Cardiac muscle cell (in vitro differentiated cells and primary cell): ENCODE measurements at regions not wholly inside any gene's neighbourhood (a gene's known extent, or its start where the extent isn't known, plus 50 kb on each side); places are given as distances from the start of the nearest gene placed in this dataset.

ENCODE experiments used
- DNase-seq, 2 donors: peaks; one replicate each; pipeline versions ENCODE4 v3.0.0 to v3.0.0-alpha.2; 2010 to 2017; ENCODE audit warnings: low read depth in 1 of 2, low spot score in 1 of 2
- H3K27ac ChIP-seq: fragments of 200-600 bp; sonication (generic); 2 replicates; pipeline ENCODE4 v1.5.1; 2016
- H3K27me3 ChIP-seq: fragments of 200-600 bp; sonication (generic); 2 replicates; pipeline ENCODE4 v1.6.0; 2016; ENCODE audit warnings: control low read depth
- H3K36me3 ChIP-seq: fragments of 200-600 bp; sonication (generic); 2 replicates; pipeline ENCODE4 v1.5.1; 2016; ENCODE audit warnings: control low read depth
- H3K4me1 ChIP-seq: fragments of 200-600 bp; sonication (generic); 2 replicates; pipeline ENCODE4 v1.8.1; 2017; ENCODE audit warnings: low read depth, mild to moderate bottlenecking, mixed run types
- H3K4me3 ChIP-seq: fragments of 200-600 bp; sonication (generic); 2 replicates; pipeline ENCODE4 v1.5.1; 2016; ENCODE audit warnings: mild to moderate bottlenecking
- H3K9me3 ChIP-seq: fragments of 200-600 bp; sonication (generic); 2 replicates; pipeline ENCODE4 v1.5.1; 2017; ENCODE audit warnings: low read depth, mild to moderate bottlenecking, control low read depth
- CTCF ChIP-seq: IDR thresholded peaks from 2 replicates; pipeline ENCODE4 v1.5.1; 2012; ENCODE audit warnings: low read depth, mild to moderate bottlenecking, low read length

GRCh38 chr10:117896517-117896916, 150.2 kb downstream of the RAB11FIP2 start:
- Histone ChIP-seq H3K36me3 (no peaks in the 10 kb centered on the region), H3K27me3 (no peaks in the 10 kb centered on the region), H3K27ac (no peak overlapping the region), H3K9me3 (no peaks in the 10 kb centered on the region), H3K4me3 (no peak overlapping the region), H3K4me1 (no peaks in the 10 kb centered on the region)
- no peak for DNase-seq
- no peak for TF ChIP-seq CTCF

GRCh38 chr10:117899181-117899683, 147.5 kb downstream of the RAB11FIP2 start:
- no peak overlapping the region for H3K27ac ChIP-seq
- H3K36me3 ChIP-seq = no peaks in the 10 kb centered on the region
- no peaks in the 10 kb centered on the region for H3K9me3 ChIP-seq
- H3K4me1 ChIP-seq = no peaks in the 10 kb centered on the region
- DNase-seq = no peak
- H3K4me3 ChIP-seq = no peak overlapping the region
- no peak for TF ChIP-seq CTCF
- no peaks in the 10 kb centered on the region for H3K27me3 ChIP-seq

DNA sequence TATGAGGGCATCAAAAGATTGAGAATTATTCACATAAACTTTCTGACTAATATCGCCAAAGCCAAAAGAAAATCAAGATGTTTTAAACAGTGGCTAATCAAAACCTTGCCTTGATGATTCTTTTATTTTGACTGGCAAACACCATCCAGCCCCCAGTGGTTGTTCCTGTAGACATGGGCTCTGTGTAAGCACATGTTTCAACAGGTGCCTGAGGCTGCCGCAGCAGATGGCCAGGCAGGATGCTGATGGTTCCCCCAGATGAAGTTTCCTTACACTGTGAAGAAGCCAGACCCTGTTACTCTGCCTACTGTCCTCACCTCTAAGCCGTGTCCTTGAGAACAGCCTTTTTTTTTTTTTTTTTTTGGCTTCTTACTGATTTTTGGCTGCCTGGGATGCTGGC, 146.5 kb downstream of the RAB11FIP2 start:
- no peaks in the 10 kb centered on the region for H3K27me3 ChIP-seq
- no peaks in the 10 kb centered on the region for H3K4me1 ChIP-seq
- no peak for DNase-seq
- no peak overlapping the region for H3K4me3 ChIP-seq
- no peaks in the 10 kb centered on the region for H3K36me3 ChIP-seq
- no peak overlapping the region for H3K27ac ChIP-seq
- no peaks in the 10 kb centered on the region for H3K9me3 ChIP-seq
- TF ChIP-seq CTCF = no peak

DNA sequence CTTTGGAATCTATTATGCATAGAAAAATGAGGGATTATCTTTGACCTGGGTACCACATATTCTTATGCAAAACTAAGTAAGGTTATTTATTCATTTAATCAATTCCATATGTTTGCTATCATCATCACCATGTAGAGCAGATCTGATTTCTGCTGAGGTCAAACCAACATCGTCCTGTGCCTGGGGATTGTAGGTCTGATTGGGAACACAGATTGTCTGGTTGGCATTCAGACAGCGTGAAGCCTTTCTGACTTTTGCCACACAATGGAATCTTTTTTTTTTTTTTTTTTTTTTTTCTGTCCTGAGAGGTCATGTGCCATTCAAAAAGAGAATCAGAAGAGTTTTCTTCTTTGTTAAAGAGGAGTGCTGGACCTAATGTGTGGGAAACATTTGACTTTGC, 142.9 kb downstream of the RAB11FIP2 start:
- Histone ChIP-seq H3K9me3 (no peaks in the 10 kb centered on the region), H3K4me3 (no peak overlapping the region), H3K27ac (no peak overlapping the region), H3K27me3 (peaks cover 20% of the 10 kb centered on the region), H3K36me3 (no peaks in the 10 kb centered on the region), H3K4me1 (no peaks in the 10 kb centered on the region)
- no peak for DNase-seq
- TF ChIP-seq CTCF = no peak

DNA sequence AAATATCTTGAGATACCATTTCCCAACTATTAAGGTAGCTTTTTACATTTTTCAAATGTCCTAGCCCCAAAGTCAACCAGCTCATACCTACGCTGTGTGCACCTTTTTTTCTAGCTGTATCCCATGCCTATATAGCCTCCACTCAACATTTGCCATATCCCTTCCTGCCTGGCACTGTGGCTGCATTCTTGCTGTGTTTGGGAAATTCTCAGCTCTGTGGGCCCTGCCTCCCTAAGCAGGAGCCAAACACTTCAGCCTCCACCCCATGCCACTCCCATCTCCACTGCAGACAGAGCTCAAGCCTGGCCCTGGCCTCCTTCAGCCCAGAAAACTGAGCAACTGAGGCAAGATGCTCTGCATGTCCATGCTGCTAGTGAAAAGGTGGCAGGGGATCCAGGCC, 141.3 kb downstream of the RAB11FIP2 start:
- no peaks in the 10 kb centered on the region for H3K4me1 ChIP-seq
- no peak for DNase-seq
- H3K27ac ChIP-seq = no peak overlapping the region
- H3K9me3 ChIP-seq = no peaks in the 10 kb centered on the region
- no peaks in the 10 kb centered on the region for H3K36me3 ChIP-seq
- no peak for TF ChIP-seq CTCF
- H3K27me3 ChIP-seq = peaks cover 32% of the 10 kb centered on the region
- no peak overlapping the region for H3K4me3 ChIP-seq

DNA sequence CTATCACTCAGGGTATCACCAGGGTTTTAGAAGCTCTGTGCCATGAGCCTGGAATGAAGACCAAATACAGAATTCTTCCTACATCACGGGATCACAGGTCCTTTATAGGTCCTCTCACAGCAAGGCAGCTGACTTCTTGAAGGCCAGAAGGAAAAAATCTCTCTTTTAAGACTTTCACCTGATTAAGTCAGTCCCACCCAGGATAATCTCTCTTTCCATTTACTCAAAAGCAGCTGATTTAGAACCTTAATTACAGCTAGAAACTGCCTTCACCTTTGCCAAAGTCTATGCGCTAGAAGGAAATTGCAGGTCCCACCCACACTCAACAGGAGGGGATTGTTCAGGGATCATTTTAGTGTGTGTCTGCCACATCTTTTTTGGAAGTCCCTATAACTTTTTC, 135.1 kb downstream of the RAB11FIP2 start:
- no peak for DNase-seq
- no peaks in the 10 kb centered on the region for H3K4me1 ChIP-seq
- H3K4me3 ChIP-seq = no peak overlapping the region
- peaks cover 40% of the 10 kb centered on the region for H3K27me3 ChIP-seq
- no peaks in the 10 kb centered on the region for H3K36me3 ChIP-seq
- no peaks in the 10 kb centered on the region for H3K9me3 ChIP-seq
- no peak overlapping the region for H3K27ac ChIP-seq
- TF ChIP-seq CTCF = no peak
